Upper lobe of left lung (tissue), 4 donors: ENCODE measurements at regions not wholly inside any gene's neighbourhood (a gene's known extent, or its start where the extent isn't known, plus 50 kb on each side); places are given as distances from the start of the nearest gene placed in this dataset.

ENCODE experiments used
- EP300 ChIP-seq, 4 donors: sonication (generic); formaldehyde crosslinking; IDR thresholded peaks; one replicate each; pipeline ENCODE4 v1.5.1; 2017; ENCODE audit warnings: antibody characterized with exemption in 4 of 4, control low read depth in 2 of 4
- POLR2A ChIP-seq, 4 donors: fragments of 450-650 bp; IDR thresholded peaks; one replicate each; pipeline ENCODE4 v1.5.1; 2016 to 2017; ENCODE audit warnings: antibody characterized with exemption in 4 of 4, mild to moderate bottlenecking in 2 of 4
- POLR2AphosphoS5 ChIP-seq, 2 donors: sonication (generic); formaldehyde crosslinking; IDR thresholded peaks; one replicate each; pipeline ENCODE4 v1.5.1; 2017; ENCODE audit warnings: antibody characterized with exemption in 2 of 2
- TF ChIP-seq, protein P1 (sequence below), 6 experiments: fragments of 450-650 bp in 4 of 6; fragments of 200-600 bp in 2 of 6; sonication (generic) in 2 of 6; IDR thresholded peaks; one replicate each; pipeline ENCODE4 v1.5.1; 2016 to 2019; ENCODE audit warnings: antibody characterized with exemption in 6 of 6

DNA sequence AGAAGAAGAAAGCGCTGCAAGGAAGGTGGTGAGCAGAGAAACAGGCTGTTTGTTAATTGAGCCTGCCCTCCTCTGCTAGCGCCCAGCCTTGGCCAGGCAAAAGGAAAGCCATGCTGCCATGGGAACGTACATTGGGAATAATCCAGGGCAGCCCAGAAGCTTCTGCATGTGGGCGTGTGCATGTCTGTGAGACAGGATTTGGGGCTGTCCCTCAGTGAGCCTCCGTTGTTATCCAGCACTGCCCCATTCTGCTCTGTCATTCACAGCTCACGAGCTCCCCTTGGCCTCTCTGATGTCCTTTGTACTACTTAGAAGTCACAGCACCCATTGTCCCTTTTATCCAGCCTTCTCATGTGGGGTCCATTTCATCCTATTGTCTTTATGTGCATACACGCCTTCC, 239.1 kb upstream of the ROPN1 start:
- TF ChIP-seq, protein P1, sequence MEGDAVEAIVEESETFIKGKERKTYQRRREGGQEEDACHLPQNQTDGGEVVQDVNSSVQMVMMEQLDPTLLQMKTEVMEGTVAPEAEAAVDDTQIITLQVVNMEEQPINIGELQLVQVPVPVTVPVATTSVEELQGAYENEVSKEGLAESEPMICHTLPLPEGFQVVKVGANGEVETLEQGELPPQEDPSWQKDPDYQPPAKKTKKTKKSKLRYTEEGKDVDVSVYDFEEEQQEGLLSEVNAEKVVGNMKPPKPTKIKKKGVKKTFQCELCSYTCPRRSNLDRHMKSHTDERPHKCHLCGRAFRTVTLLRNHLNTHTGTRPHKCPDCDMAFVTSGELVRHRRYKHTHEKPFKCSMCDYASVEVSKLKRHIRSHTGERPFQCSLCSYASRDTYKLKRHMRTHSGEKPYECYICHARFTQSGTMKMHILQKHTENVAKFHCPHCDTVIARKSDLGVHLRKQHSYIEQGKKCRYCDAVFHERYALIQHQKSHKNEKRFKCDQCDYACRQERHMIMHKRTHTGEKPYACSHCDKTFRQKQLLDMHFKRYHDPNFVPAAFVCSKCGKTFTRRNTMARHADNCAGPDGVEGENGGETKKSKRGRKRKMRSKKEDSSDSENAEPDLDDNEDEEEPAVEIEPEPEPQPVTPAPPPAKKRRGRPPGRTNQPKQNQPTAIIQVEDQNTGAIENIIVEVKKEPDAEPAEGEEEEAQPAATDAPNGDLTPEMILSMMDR (IDR thresholded peaks at IDR 0.05): no peak
- TF ChIP-seq POLR2A (IDR thresholded peaks at IDR 0.05): no peak
- no peak for TF ChIP-seq EP300 (IDR thresholded peaks at IDR 0.05)
- TF ChIP-seq POLR2AphosphoS5 (IDR thresholded peaks at IDR 0.05): no peak
